ENCODE measurements at regions not wholly inside any gene's neighbourhood (a gene's known extent, or its start where the extent isn't known, plus 50 kb on each side); places are given as distances from the start of the nearest gene placed in this dataset.

DNA sequence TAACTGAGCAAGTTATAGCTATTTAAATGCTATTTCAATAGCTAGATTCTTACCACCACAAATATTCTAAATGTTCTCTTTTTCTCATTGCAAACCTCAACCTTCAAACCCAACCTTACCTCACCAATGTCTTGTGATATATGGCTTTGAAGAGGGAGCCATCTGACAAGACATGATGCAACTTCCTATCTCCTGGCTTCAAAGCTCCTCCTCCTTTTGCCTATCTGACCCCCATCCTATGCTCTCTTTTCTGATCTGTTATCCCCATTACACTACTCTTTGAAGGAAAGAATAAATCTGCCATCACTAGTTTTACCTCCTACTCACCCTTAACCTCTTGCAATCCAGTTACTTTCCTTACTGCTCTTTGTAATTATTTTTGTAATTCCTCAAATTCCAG, 235.6 kb upstream of the ZSWIM2 start:
- TF ChIP-seq, protein P1, sequence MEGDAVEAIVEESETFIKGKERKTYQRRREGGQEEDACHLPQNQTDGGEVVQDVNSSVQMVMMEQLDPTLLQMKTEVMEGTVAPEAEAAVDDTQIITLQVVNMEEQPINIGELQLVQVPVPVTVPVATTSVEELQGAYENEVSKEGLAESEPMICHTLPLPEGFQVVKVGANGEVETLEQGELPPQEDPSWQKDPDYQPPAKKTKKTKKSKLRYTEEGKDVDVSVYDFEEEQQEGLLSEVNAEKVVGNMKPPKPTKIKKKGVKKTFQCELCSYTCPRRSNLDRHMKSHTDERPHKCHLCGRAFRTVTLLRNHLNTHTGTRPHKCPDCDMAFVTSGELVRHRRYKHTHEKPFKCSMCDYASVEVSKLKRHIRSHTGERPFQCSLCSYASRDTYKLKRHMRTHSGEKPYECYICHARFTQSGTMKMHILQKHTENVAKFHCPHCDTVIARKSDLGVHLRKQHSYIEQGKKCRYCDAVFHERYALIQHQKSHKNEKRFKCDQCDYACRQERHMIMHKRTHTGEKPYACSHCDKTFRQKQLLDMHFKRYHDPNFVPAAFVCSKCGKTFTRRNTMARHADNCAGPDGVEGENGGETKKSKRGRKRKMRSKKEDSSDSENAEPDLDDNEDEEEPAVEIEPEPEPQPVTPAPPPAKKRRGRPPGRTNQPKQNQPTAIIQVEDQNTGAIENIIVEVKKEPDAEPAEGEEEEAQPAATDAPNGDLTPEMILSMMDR (IDR thresholded peaks at IDR 0.05; ENCODE audit: insufficient read depth, low read length): no peak
- no peak for TF ChIP-seq POLR2AphosphoS5 (IDR thresholded peaks at IDR 0.05; ENCODE audit: low read depth)
- TF ChIP-seq, protein P2, sequence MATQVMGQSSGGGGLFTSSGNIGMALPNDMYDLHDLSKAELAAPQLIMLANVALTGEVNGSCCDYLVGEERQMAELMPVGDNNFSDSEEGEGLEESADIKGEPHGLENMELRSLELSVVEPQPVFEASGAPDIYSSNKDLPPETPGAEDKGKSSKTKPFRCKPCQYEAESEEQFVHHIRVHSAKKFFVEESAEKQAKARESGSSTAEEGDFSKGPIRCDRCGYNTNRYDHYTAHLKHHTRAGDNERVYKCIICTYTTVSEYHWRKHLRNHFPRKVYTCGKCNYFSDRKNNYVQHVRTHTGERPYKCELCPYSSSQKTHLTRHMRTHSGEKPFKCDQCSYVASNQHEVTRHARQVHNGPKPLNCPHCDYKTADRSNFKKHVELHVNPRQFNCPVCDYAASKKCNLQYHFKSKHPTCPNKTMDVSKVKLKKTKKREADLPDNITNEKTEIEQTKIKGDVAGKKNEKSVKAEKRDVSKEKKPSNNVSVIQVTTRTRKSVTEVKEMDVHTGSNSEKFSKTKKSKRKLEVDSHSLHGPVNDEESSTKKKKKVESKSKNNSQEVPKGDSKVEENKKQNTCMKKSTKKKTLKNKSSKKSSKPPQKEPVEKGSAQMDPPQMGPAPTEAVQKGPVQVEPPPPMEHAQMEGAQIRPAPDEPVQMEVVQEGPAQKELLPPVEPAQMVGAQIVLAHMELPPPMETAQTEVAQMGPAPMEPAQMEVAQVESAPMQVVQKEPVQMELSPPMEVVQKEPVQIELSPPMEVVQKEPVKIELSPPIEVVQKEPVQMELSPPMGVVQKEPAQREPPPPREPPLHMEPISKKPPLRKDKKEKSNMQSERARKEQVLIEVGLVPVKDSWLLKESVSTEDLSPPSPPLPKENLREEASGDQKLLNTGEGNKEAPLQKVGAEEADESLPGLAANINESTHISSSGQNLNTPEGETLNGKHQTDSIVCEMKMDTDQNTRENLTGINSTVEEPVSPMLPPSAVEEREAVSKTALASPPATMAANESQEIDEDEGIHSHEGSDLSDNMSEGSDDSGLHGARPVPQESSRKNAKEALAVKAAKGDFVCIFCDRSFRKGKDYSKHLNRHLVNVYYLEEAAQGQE (IDR thresholded peaks at IDR 0.05; ENCODE audit: insufficient replicate concordance, low read depth): no peak
- no peak for TF ChIP-seq SPI1 (IDR thresholded peaks at IDR 0.05; ENCODE audit: borderline replicate concordance, low read depth)
- no peak for TF ChIP-seq GABPA (IDR thresholded peaks at IDR 0.05; ENCODE audit: low read depth)
